H9 (cell line): ENCODE measurements at regions not wholly inside any gene's neighbourhood (a gene's known extent, or its start where the extent isn't known, plus 50 kb on each side); places are given as distances from the start of the nearest gene placed in this dataset.

Source experiments
- DNase-seq: peaks from one replicate; pipeline ENCODE4 v3.0.0-alpha.2; 2017
- H2AFZ ChIP-seq: one replicate; pipeline ENCODE4 v1.6.1; 2013; ENCODE audit warnings: mild to moderate bottlenecking, low read length, control low read depth, moderate library complexity
- H2AK5ac ChIP-seq: 2 replicates; pipeline ENCODE4 v1.6.1; 2013; ENCODE audit warnings: low read length, control low read depth, mixed read lengths; ENCODE audit not compliant: insufficient read length
- H2BK120ac ChIP-seq: one replicate; pipeline ENCODE4 v1.6.1; 2013; ENCODE audit warnings: low read depth, mild to moderate bottlenecking, low read length, control low read depth, inconsistent platforms; ENCODE audit not compliant: poor library complexity, severe bottlenecking
- H2BK12ac ChIP-seq: 2 replicates; pipeline ENCODE4 v1.6.1; 2013; ENCODE audit warnings: low read length, control low read depth, mixed read lengths, low read depth; ENCODE audit not compliant: insufficient read length
- H2BK15ac ChIP-seq: 2 replicates; pipeline ENCODE4 v1.6.1; 2013; ENCODE audit warnings: low read depth, low read length, control low read depth
- H2BK20ac ChIP-seq: one replicate; pipeline ENCODE4 v1.6.1; 2013; ENCODE audit warnings: low read depth, mild to moderate bottlenecking, low read length, control low read depth, inconsistent platforms; ENCODE audit not compliant: poor library complexity, severe bottlenecking
- H2BK5ac ChIP-seq: 2 replicates; pipeline ENCODE4 v1.6.1; 2013; ENCODE audit warnings: low read length, control low read depth, mixed read lengths; ENCODE audit not compliant: insufficient read length
- H3K14ac ChIP-seq: 2 replicates; pipeline ENCODE4 v1.6.1; 2013; ENCODE audit warnings: low read length, control low read depth; ENCODE audit not compliant: insufficient read depth
- H3K18ac ChIP-seq: 2 replicates; pipeline ENCODE4 v1.6.1; 2013; ENCODE audit warnings: low read depth, mild to moderate bottlenecking, mixed read lengths, low read length, control low read depth; ENCODE audit not compliant: insufficient read length
- H3K23ac ChIP-seq: 2 replicates; pipeline ENCODE4 v1.6.1; 2013; ENCODE audit warnings: low read length, control low read depth, mixed read lengths, low read depth; ENCODE audit not compliant: insufficient read length
- H3K23me2 ChIP-seq: 2 replicates; pipeline ENCODE4 v1.6.1; 2013; ENCODE audit warnings: low read depth, mild to moderate bottlenecking, mixed read lengths, low read length, control low read depth; ENCODE audit not compliant: insufficient read length, poor library complexity, severe bottlenecking
- H3K27ac ChIP-seq: 2 replicates; pipeline ENCODE4 v1.5.1; 2013; ENCODE audit warnings: low read length, control low read depth, mixed read lengths, low read depth; ENCODE audit not compliant: insufficient read length
- H3K27me3 ChIP-seq: 2 replicates; pipeline ENCODE4 v1.6.1; 2013; ENCODE audit warnings: low read length, control low read depth, inconsistent platforms; ENCODE audit not compliant: insufficient read depth
- H3K4ac ChIP-seq: 2 replicates; pipeline ENCODE4 v1.6.1; 2013; ENCODE audit warnings: low read depth, mild to moderate bottlenecking, control low read depth, inconsistent platforms, low read length, moderate library complexity
- H3K4me1 ChIP-seq: 2 replicates; pipeline ENCODE4 v1.6.1; 2013; ENCODE audit warnings: low read length, control low read depth, inconsistent platforms; ENCODE audit not compliant: insufficient read depth
- H3K4me2 ChIP-seq: 2 replicates; pipeline ENCODE4 v1.6.1; 2013; ENCODE audit warnings: low read length, control low read depth, mixed read lengths; ENCODE audit not compliant: insufficient read length, insufficient read depth
- H3K56ac ChIP-seq: 2 replicates; pipeline ENCODE4 v1.6.1; 2013; ENCODE audit warnings: low read depth, mild to moderate bottlenecking, mixed read lengths, low read length, control low read depth; ENCODE audit not compliant: insufficient read length
- H3K79me1 ChIP-seq: 2 replicates; pipeline ENCODE4 v1.6.1; 2013; ENCODE audit warnings: low read depth, mild to moderate bottlenecking, moderate library complexity, low read length, control low read depth, inconsistent platforms; ENCODE audit not compliant: insufficient read depth, poor library complexity, severe bottlenecking
- H3K79me2 ChIP-seq: 2 replicates; pipeline ENCODE4 v1.6.1; 2013; ENCODE audit warnings: low read length, control low read depth, inconsistent platforms; ENCODE audit not compliant: insufficient read depth
- H3K9ac ChIP-seq: 2 replicates; pipeline ENCODE4 v1.6.1; 2013; ENCODE audit warnings: low read length, control low read depth, mixed read lengths; ENCODE audit not compliant: insufficient read length; ENCODE audit errors: extremely low read depth
- H3K9me3 ChIP-seq: one replicate; pipeline ENCODE4 v1.6.1; 2013; ENCODE audit warnings: low read depth, low read length, inconsistent platforms; ENCODE audit not compliant: control insufficient read depth
- H3T11ph ChIP-seq: one replicate; pipeline ENCODE4 v1.6.1; 2013; ENCODE audit warnings: mild to moderate bottlenecking, low read length, control low read depth, inconsistent platforms
- H4K20me1 ChIP-seq: one replicate; pipeline ENCODE4 v1.6.1; 2013; ENCODE audit not compliant: control insufficient read depth, insufficient read length, insufficient read depth
- H4K5ac ChIP-seq: 2 replicates; pipeline ENCODE4 v1.6.1; 2013; ENCODE audit warnings: low read depth, mild to moderate bottlenecking, mixed read lengths, low read length, control low read depth; ENCODE audit not compliant: insufficient read length
- H4K8ac ChIP-seq: replicated peaks from 2 replicates; pipeline ENCODE4 v1.6.1; 2013; ENCODE audit warnings: low read length, control low read depth, mixed read lengths, low read depth; ENCODE audit not compliant: insufficient read length
- H4K91ac ChIP-seq: 2 replicates; pipeline ENCODE4 v1.6.1; 2013; ENCODE audit warnings: low read depth, mild to moderate bottlenecking, moderate library complexity, mixed read lengths, low read length, control low read depth; ENCODE audit not compliant: insufficient read length
- H3K27ac Mint-ChIP-seq, 3 experiments: 2 replicates in 2 of 3; 3 replicates in 1 of 3; pipeline ENCODE4 v1.8.0; 2020 to 2021; ENCODE audit warnings: mixed read lengths in 3 of 3, mild to moderate bottlenecking in 1 of 3, moderate library complexity in 1 of 3
- H3K27me3 Mint-ChIP-seq: 2 replicates; pipeline ENCODE4 v1.8.0; 2021; ENCODE audit warnings: low read depth, mild to moderate bottlenecking, moderate library complexity, mixed read lengths
- H3K36me3 Mint-ChIP-seq, 3 experiments: 2 replicates in 2 of 3; 3 replicates in 1 of 3; pipeline ENCODE4 v1.8.0; 2020 to 2021; ENCODE audit warnings: low read depth in 3 of 3, mixed read lengths in 3 of 3; ENCODE audit not compliant: insufficient read depth in 1 of 3
- H3K4me1 Mint-ChIP-seq, 2 experiments: 2 replicates each; pipeline ENCODE4 v1.8.0; 2020; ENCODE audit warnings: mixed read lengths in 2 of 2
- H3K4me3 Mint-ChIP-seq, 2 experiments: 2 replicates in 1 of 2; 3 replicates in 1 of 2; pipeline ENCODE4 v1.8.0; 2020 to 2021; ENCODE audit warnings: mild to moderate bottlenecking in 2 of 2, mixed read lengths in 2 of 2, moderate library complexity in 1 of 2
- H3K9me3 Mint-ChIP-seq, 2 experiments: 2 replicates in 1 of 2; 3 replicates in 1 of 2; pipeline ENCODE4 v1.8.0; 2020; ENCODE audit warnings: mild to moderate bottlenecking in 2 of 2, mixed read lengths in 2 of 2, moderate library complexity in 1 of 2
- WGBS: extraction: QIAGEN DNeasy Blood & Tissue Kit; methylation state at CpG from one replicate; pipeline ENCODE4 v1.1.7; 2013; ENCODE audit warnings: missing lambda C conversion rate, low lambda C conversion rate, mixed read lengths; ENCODE audit not compliant: insufficient read length; ENCODE audit errors: extremely low coverage; 5-methylcytosine and 5-hydroxymethylcytosine counted together
- TF ChIP-seq, protein P1 (sequence below): fragments of 200-600 bp; sonication (generic); conservative IDR thresholded peaks from 3 replicates; pipeline ENCODE4 v1.8.0; 2021; ENCODE audit warnings: antibody characterized with exemption, mild to moderate bottlenecking

DNA sequence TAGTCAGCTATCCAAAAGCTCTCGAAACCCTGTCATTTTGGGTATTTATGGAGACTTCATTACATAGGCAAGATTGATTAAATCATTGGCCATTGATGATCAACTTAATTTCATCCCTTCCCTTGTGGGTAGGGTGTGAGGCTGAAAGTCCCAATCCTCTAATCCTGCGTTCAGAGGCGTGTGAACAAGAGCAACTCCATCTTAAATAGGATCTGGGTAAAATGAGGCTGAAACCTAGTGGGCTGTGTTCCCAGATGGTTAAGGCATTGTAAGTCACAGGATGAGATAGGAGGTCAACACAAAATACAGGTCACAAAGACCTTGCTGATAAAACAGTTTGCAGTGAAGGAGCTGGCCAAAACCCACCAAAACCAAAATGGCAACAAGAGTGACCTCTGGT is 641.7 kb upstream of the GJE1 start:
- Mint-ChIP-seq H3K27ac (no peak overlapping the region), H3K9me3 (peaks cover 3 to 14% of the 10 kb centered on the region in 2 experiments; a peak in 4 of 5 replicates)
- no peak overlapping the region for H3K4me2 ChIP-seq

More for the DNA sequence above, 641.7 kb upstream of the GJE1 start:
- Histone ChIP-seq H3K9me3 (no peaks in the 10 kb centered on the region), H2AK5ac (no peak overlapping the region), H3K4ac (no peak overlapping the region), H3K56ac (no peak overlapping the region), H4K8ac (no peak overlapping the region), H3K23ac (no peak overlapping the region), H2BK5ac (no peak overlapping the region), H3K18ac (no peak overlapping the region), H2AFZ (no peak overlapping the region), H4K5ac (no peak overlapping the region), H2BK15ac (no peak overlapping the region), H3K9ac (no peak overlapping the region), H4K91ac (no peak overlapping the region), H3K27me3 (no peaks in the 10 kb centered on the region), H3K79me2 (no peaks in the 10 kb centered on the region), H3K23me2 (no peaks in the 10 kb centered on the region), H4K20me1 (no peaks in the 10 kb centered on the region), H2BK20ac (no peak overlapping the region), H2BK12ac (no peak overlapping the region), H3T11ph (no peak overlapping the region), H3K79me1 (no peaks in the 10 kb centered on the region), H2BK120ac (no peak overlapping the region), H3K4me1 (no peaks in the 10 kb centered on the region), H3K27ac (no peak overlapping the region), H3K14ac (no peak overlapping the region)
- Mint-ChIP-seq H3K4me1 (peaks cover 9 to 12% of the 10 kb centered on the region in 2 experiments), H3K36me3 (peaks cover 6 to 12% (median 11%) of the 10 kb centered on the region in 3 experiments), H3K27me3 (no peaks in the 10 kb centered on the region), H3K4me3 (no peak overlapping the region)
- TF ChIP-seq, protein P1, sequence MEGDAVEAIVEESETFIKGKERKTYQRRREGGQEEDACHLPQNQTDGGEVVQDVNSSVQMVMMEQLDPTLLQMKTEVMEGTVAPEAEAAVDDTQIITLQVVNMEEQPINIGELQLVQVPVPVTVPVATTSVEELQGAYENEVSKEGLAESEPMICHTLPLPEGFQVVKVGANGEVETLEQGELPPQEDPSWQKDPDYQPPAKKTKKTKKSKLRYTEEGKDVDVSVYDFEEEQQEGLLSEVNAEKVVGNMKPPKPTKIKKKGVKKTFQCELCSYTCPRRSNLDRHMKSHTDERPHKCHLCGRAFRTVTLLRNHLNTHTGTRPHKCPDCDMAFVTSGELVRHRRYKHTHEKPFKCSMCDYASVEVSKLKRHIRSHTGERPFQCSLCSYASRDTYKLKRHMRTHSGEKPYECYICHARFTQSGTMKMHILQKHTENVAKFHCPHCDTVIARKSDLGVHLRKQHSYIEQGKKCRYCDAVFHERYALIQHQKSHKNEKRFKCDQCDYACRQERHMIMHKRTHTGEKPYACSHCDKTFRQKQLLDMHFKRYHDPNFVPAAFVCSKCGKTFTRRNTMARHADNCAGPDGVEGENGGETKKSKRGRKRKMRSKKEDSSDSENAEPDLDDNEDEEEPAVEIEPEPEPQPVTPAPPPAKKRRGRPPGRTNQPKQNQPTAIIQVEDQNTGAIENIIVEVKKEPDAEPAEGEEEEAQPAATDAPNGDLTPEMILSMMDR, result no peak
- DNase-seq, result no peak
- WGBS, result no CpG with 5 or more reads among the region's 3 CpGs
